ENCODE measurements at regions not wholly inside any gene's neighbourhood (a gene's known extent, or its start where the extent isn't known, plus 50 kb on each side); places are given as distances from the start of the nearest gene placed in this dataset.

- H4K20me1 ChIP-seq (ENCODE audit: insufficient read depth, low read length), result no peaks in the 10 kb centered on the region
- no peaks in the 10 kb centered on the region for H3K79me2 ChIP-seq (ENCODE audit: low read length)
- TF ChIP-seq CTCF (IDR thresholded peaks at IDR 0.05; ENCODE audit: low read depth, low read length) (no peak), EZH2phosphoT487 (IDR thresholded peaks at IDR 0.05; ENCODE audit: low read depth) (no peak)
- no peak overlapping the region for H2AFZ ChIP-seq (ENCODE audit: low read depth, low read length)
- H3K4me1 ChIP-seq (ENCODE audit: low read length), result no peaks in the 10 kb centered on the region
- no peak overlapping the region for H3K4me3 ChIP-seq (ENCODE audit: low read length)
- no peak overlapping the region for H3K9ac ChIP-seq (ENCODE audit: low read length)
- H3K27me3 ChIP-seq (ENCODE audit: low read depth, low read length), result no peaks in the 10 kb centered on the region
- no peaks in the 10 kb centered on the region for H3K36me3 ChIP-seq (replicated peaks; ENCODE audit: low read depth, low read length)
- no peak overlapping the region for H3K27ac ChIP-seq (ENCODE audit: low read length)
- no peaks in the 10 kb centered on the region for H3K9me3 ChIP-seq (ENCODE audit: insufficient read depth, low read length)
- no peak overlapping the region for H3K4me2 ChIP-seq (ENCODE audit: low read length)
Measured at GRCh38 chrX:99421796-99422195, 988.3 kb downstream of the PCDH19 start.

- Histone ChIP-seq H2AFZ (ENCODE audit: low read depth, low read length) (no peak overlapping the region), H3K9ac (ENCODE audit: low read length) (no peak overlapping the region), H3K27ac (ENCODE audit: low read length) (no peak overlapping the region), H3K36me3 (replicated peaks; ENCODE audit: low read depth, low read length) (no peaks in the 10 kb centered on the region), H3K79me2 (ENCODE audit: low read length) (no peaks in the 10 kb centered on the region), H3K4me1 (ENCODE audit: low read length) (no peaks in the 10 kb centered on the region), H4K20me1 (ENCODE audit: insufficient read depth, low read length) (no peaks in the 10 kb centered on the region), H3K4me2 (ENCODE audit: low read length) (no peak overlapping the region), H3K4me3 (ENCODE audit: low read length) (no peak overlapping the region), H3K9me3 (ENCODE audit: insufficient read depth, low read length) (no peaks in the 10 kb centered on the region), H3K27me3 (ENCODE audit: low read depth, low read length) (no peaks in the 10 kb centered on the region)
- TF ChIP-seq EZH2phosphoT487 (IDR thresholded peaks at IDR 0.05; ENCODE audit: low read depth), result no peak
- no peak for TF ChIP-seq CTCF (IDR thresholded peaks at IDR 0.05; ENCODE audit: low read depth, low read length)
Measured at GRCh38 chrX:99415470-99415869, 994.6 kb downstream of the PCDH19 start.

GRCh38 chrX:99413317-99413716 lies 996.8 kb downstream of the PCDH19 start:
- H3K36me3 ChIP-seq (replicated peaks; ENCODE audit: low read depth, low read length), result no peaks in the 10 kb centered on the region
- H3K4me2 ChIP-seq (ENCODE audit: low read length), result no peak overlapping the region
- H3K9ac ChIP-seq (ENCODE audit: low read length), result no peak overlapping the region
- TF ChIP-seq CTCF (IDR thresholded peaks at IDR 0.05; ENCODE audit: low read depth, low read length) (no peak), EZH2phosphoT487 (IDR thresholded peaks at IDR 0.05; ENCODE audit: low read depth) (no peak)
- no peak overlapping the region for H3K27ac ChIP-seq (ENCODE audit: low read length)
- H3K9me3 ChIP-seq (ENCODE audit: insufficient read depth, low read length), result no peaks in the 10 kb centered on the region
- H2AFZ ChIP-seq (ENCODE audit: low read depth, low read length), result no peak overlapping the region
- no peaks in the 10 kb centered on the region for H3K4me1 ChIP-seq (ENCODE audit: low read length)
- H4K20me1 ChIP-seq (ENCODE audit: insufficient read depth, low read length), result no peaks in the 10 kb centered on the region
- H3K4me3 ChIP-seq (ENCODE audit: low read length), result no peak overlapping the region
- no peaks in the 10 kb centered on the region for H3K27me3 ChIP-seq (ENCODE audit: low read depth, low read length)
- H3K79me2 ChIP-seq (ENCODE audit: low read length), result no peaks in the 10 kb centered on the region

- H2AFZ ChIP-seq (ENCODE audit: low read depth, low read length), result no peak overlapping the region
- no peaks in the 10 kb centered on the region for H3K79me2 ChIP-seq (ENCODE audit: low read length)
- H3K4me1 ChIP-seq (ENCODE audit: low read length), result no peaks in the 10 kb centered on the region
- no peak overlapping the region for H3K27ac ChIP-seq (ENCODE audit: low read length)
- no peaks in the 10 kb centered on the region for H3K27me3 ChIP-seq (ENCODE audit: low read depth, low read length)
- H3K9me3 ChIP-seq (ENCODE audit: insufficient read depth, low read length), result no peaks in the 10 kb centered on the region
- no peak overlapping the region for H3K4me2 ChIP-seq (ENCODE audit: low read length)
- no peaks in the 10 kb centered on the region for H3K36me3 ChIP-seq (replicated peaks; ENCODE audit: low read depth, low read length)
- H3K4me3 ChIP-seq (ENCODE audit: low read length), result no peak overlapping the region
- H3K9ac ChIP-seq (ENCODE audit: low read length), result no peak overlapping the region
- no peak for TF ChIP-seq CTCF (IDR thresholded peaks at IDR 0.05; ENCODE audit: low read depth, low read length)
- H4K20me1 ChIP-seq (ENCODE audit: insufficient read depth, low read length), result no peaks in the 10 kb centered on the region
Measured at GRCh38 chrX:99398545-99398944, 1011.5 kb downstream of the PCDH19 start.

Measured in OCI-LY3 (cell line).